Keratinocyte (primary cell): ENCODE measurements at regions not wholly inside any gene's neighbourhood (a gene's known extent, or its start where the extent isn't known, plus 50 kb on each side); places are given as distances from the start of the nearest gene placed in this dataset.

Experiments
- EZH2 ChIP-seq: IDR thresholded peaks from one replicate; pipeline ENCODE4 v1.6.1; 2012; ENCODE audit warnings: inconsistent platforms, mild to moderate bottlenecking, low read length, moderate library complexity
- TF ChIP-seq, protein P1 (sequence below), 3 experiments: IDR thresholded peaks in 1 of 3; conservative IDR thresholded peaks in 1 of 3; optimal IDR thresholded peaks in 1 of 3; 2 replicates in 2 of 3; 3 replicates in 1 of 3; pipeline versions ENCODE3 to v1.5.1; 2011; ENCODE audit warnings: low read length in 3 of 3, mild to moderate bottlenecking in 3 of 3, moderate library complexity in 2 of 3, control low read depth in 1 of 3, inconsistent platforms in 1 of 3; ENCODE audit not compliant: insufficient read depth in 2 of 3; ENCODE audit errors: extremely low read depth in 1 of 3

DNA sequence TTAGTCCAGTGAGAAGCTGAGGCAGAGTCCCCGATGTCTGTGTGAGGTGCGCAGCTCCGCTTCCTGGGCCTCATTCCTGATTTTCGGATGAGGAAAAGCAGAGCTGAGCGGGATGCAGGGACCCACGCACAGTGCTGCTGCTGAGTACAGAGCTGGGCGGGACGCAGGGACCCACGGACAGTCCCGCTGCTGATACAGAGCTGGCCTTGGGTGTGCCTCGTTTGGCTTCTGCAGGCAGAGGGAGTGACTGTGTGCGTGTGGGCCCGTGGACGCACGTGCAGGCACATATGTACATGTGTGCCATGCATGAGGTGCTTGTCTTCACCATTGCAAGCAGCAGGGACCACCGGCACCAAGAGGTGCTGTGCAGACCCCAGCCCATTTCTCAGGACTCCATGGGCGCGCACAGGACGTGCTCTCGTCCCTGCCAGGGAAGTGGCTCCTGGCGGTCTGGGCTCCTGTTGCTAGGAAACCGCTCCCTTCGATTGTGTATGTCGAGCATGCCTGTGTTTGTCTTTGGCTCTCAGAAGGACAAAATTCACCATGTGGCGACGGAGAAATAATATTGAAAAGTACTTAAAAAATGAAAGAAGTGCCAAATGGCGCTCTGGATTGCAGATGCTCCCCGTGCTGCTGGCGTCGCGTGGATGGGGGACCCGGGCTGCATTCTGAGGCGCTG, 303.8 kb upstream of the MKI67 start:
- TF ChIP-seq, protein P1, sequence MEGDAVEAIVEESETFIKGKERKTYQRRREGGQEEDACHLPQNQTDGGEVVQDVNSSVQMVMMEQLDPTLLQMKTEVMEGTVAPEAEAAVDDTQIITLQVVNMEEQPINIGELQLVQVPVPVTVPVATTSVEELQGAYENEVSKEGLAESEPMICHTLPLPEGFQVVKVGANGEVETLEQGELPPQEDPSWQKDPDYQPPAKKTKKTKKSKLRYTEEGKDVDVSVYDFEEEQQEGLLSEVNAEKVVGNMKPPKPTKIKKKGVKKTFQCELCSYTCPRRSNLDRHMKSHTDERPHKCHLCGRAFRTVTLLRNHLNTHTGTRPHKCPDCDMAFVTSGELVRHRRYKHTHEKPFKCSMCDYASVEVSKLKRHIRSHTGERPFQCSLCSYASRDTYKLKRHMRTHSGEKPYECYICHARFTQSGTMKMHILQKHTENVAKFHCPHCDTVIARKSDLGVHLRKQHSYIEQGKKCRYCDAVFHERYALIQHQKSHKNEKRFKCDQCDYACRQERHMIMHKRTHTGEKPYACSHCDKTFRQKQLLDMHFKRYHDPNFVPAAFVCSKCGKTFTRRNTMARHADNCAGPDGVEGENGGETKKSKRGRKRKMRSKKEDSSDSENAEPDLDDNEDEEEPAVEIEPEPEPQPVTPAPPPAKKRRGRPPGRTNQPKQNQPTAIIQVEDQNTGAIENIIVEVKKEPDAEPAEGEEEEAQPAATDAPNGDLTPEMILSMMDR (optimal IDR thresholded peaks at IDR 0.05 in 1 of 3, IDR thresholded peaks at IDR 0.05 in 1 of 3, conservative IDR thresholded peaks at IDR 0.05 in 1 of 3; ENCODE audit: extremely low read depth in 1 of 3, insufficient read depth in 2 of 3, low read length in 3 of 3) = no peak
- TF ChIP-seq EZH2 = no peak
